HepG2 (cell line): ENCODE measurements at regions not wholly inside any gene's neighbourhood (a gene's known extent, or its start where the extent isn't known, plus 50 kb on each side); places are given as distances from the start of the nearest gene placed in this dataset.
A peak's percentile ranks its signal among the peaks of the same experiment; 100 is the strongest.

ENCODE experiments used
- ARID4A ChIP-seq: sonication (generic); formaldehyde crosslinking; IDR thresholded peaks from 2 replicates; pipeline ENCODE4 v1.5.0; 2020; ENCODE audit warnings: mild to moderate bottlenecking, missing genetic modification reagents, borderline replicate concordance
- DBP ChIP-seq: sonication (generic); formaldehyde crosslinking; IDR thresholded peaks from 2 replicates; pipeline ENCODE4 v1.4.0; 2020; ENCODE audit warnings: missing genetic modification reagents; ENCODE audit errors: not compliant biosample characterization
- FOSL2 ChIP-seq: sonication (generic); formaldehyde crosslinking; IDR thresholded peaks from 2 replicates; pipeline ENCODE4 v1.4.0; 2020; ENCODE audit warnings: missing genetic modification reagents
- FOXA1 ChIP-seq, 2 experiments: fragments of 450-650 bp in 1 of 2; sonication (generic) in 1 of 2; formaldehyde crosslinking in 1 of 2; IDR thresholded peaks; 2 replicates each; pipeline versions ENCODE4 v1.4.0 to v1.6.1; 2016 to 2020; ENCODE audit warnings: missing genetic modification reagents in 1 of 2
- FOXA3 ChIP-seq: IDR thresholded peaks from 2 replicates; pipeline ENCODE4 v1.6.1; 2016; ENCODE audit warnings: missing genetic modification reagents, missing compliant biosample characterization
- GABPA ChIP-seq, 2 experiments: IDR thresholded peaks; 2 replicates each; pipeline ENCODE4 v1.6.1; 2011 to 2016; ENCODE audit warnings: low read depth in 2 of 2, low read length in 1 of 2, missing biosample characterization in 1 of 2, missing genetic modification characterization in 1 of 2
- LBX2 ChIP-seq: sonication (generic); formaldehyde crosslinking; IDR thresholded peaks from 2 replicates; pipeline ENCODE4 v1.5.0; 2020; ENCODE audit warnings: missing genetic modification reagents, mild to moderate bottlenecking, borderline replicate concordance
- MAFF ChIP-seq: IDR thresholded peaks from 2 replicates; pipeline ENCODE4 v1.6.1; 2011; ENCODE audit warnings: low read depth, low read length, improper control_type of control experiment
- MAZ ChIP-seq, 2 experiments: sonication (generic) in 1 of 2; formaldehyde crosslinking in 1 of 2; IDR thresholded peaks; 2 replicates each; pipeline versions ENCODE4 v1.5.0 to v1.6.1; 2012 to 2020; ENCODE audit warnings: low read depth in 2 of 2, mild to moderate bottlenecking in 2 of 2, borderline replicate concordance in 1 of 2, improper control_type of control experiment in 1 of 2, low read length in 1 of 2, missing genetic modification reagents in 1 of 2, moderate library complexity in 1 of 2
- MTF2 ChIP-seq: sonication (generic); formaldehyde crosslinking; IDR thresholded peaks from 2 replicates; pipeline ENCODE4 v1.5.0; 2020; ENCODE audit warnings: missing genetic modification reagents, borderline replicate concordance
- PATZ1 ChIP-seq: sonication (generic); formaldehyde crosslinking; IDR thresholded peaks from 2 replicates; pipeline ENCODE4 v1.4.0; 2020; ENCODE audit warnings: missing genetic modification reagents
- SP1 ChIP-seq, 2 experiments: fragments of 450-650 bp in 1 of 2; sonication (generic) in 1 of 2; formaldehyde crosslinking in 1 of 2; IDR thresholded peaks; 2 replicates each; pipeline versions ENCODE4 v1.4.0 to v1.6.1; 2016 to 2020; ENCODE audit warnings: missing genetic modification reagents in 1 of 2
- TAF1 ChIP-seq: sonication (generic); formaldehyde crosslinking; IDR thresholded peaks from 2 replicates; pipeline ENCODE4 v1.4.0; 2020; ENCODE audit warnings: missing genetic modification reagents
- ZNF260 ChIP-seq: sonication (generic); formaldehyde crosslinking; IDR thresholded peaks from 2 replicates; pipeline ENCODE4 v1.4.0; 2020; ENCODE audit warnings: missing genetic modification reagents, low read depth, mild to moderate bottlenecking, borderline replicate concordance
- ZNF33A ChIP-seq: sonication (generic); formaldehyde crosslinking; IDR thresholded peaks from 2 replicates; pipeline ENCODE4 v1.5.1; 2020; ENCODE audit warnings: missing genetic modification reagents, mild to moderate bottlenecking, moderate library complexity, borderline replicate concordance
- ZNF770 ChIP-seq: sonication (generic); formaldehyde crosslinking; IDR thresholded peaks from 2 replicates; pipeline ENCODE4 v1.5.0; 2020; ENCODE audit warnings: mild to moderate bottlenecking, missing genetic modification reagents
- ZNF780A ChIP-seq: sonication (generic); formaldehyde crosslinking; IDR thresholded peaks from 2 replicates; pipeline ENCODE4 v1.8.0; 2022; ENCODE audit warnings: mild to moderate bottlenecking, missing genetic modification reagents, moderate library complexity

- no peak for TF ChIP-seq SP1 (IDR thresholded peaks at IDR 0.05)
- no peak for TF ChIP-seq SP1 (CRISPR knock-in tag; IDR thresholded peaks at IDR 0.05)
- TF ChIP-seq FOXA3 (CRISPR knock-in tag): peak; percentile 71; the same call in 1 of the 2 replicates
- no peak for TF ChIP-seq DBP
- no peak for TF ChIP-seq ARID4A (CRISPR knock-in tag)
- TF ChIP-seq ZNF780A: no peak
- no peak for TF ChIP-seq MAFF
- no peak for TF ChIP-seq LBX2 (CRISPR knock-in tag)
- no peak for TF ChIP-seq GABPA (IDR thresholded peaks at IDR 0.05; ENCODE audit: low read depth, low read length)
- TF ChIP-seq GABPA (CRISPR knock-in tag; IDR thresholded peaks at IDR 0.05; ENCODE audit: low read depth): 0 out of 2 replicates have a peak, but pooled peaks have one; percentile 11
- no peak for TF ChIP-seq ZNF33A
- 0 out of 2 replicates have a peak, but pooled peaks have one; percentile 7 for TF ChIP-seq FOSL2 (CRISPR knock-in tag)
- TF ChIP-seq ZNF260: no peak
- TF ChIP-seq MTF2: no peak
- no peak for TF ChIP-seq FOXA1 (IDR thresholded peaks at IDR 0.05)
- peak; percentile 67; the same call in 1 of the 2 replicates for TF ChIP-seq FOXA1 (CRISPR knock-in tag; IDR thresholded peaks at IDR 0.05)
- peak; percentile 32; the same call in 1 of the 2 replicates for TF ChIP-seq PATZ1 (CRISPR knock-in tag)
- TF ChIP-seq TAF1 (CRISPR knock-in tag): no peak
- TF ChIP-seq MAZ (IDR thresholded peaks at IDR 0.05; ENCODE audit: borderline replicate concordance, low read depth, low read length): no peak
- TF ChIP-seq MAZ (CRISPR knock-in tag; IDR thresholded peaks at IDR 0.05; ENCODE audit: low read depth): peak; percentile 20; the same call in 1 of the 2 replicates
- no peak for TF ChIP-seq ZNF770 (CRISPR knock-in tag)
These were observed 156.3 kb downstream of the KBTBD8 start (continued) for GRCh38 chr3:67154429-67154828.
